GM12878 (cell line): ENCODE measurements at regions not wholly inside any gene's neighbourhood (a gene's known extent, or its start where the extent isn't known, plus 50 kb on each side); places are given as distances from the start of the nearest gene placed in this dataset.
"Not testable (repeated sequence)": the region's sequence is repeated elsewhere in the genome, so short reads cannot be mapped to it uniquely, and the experiment has no call there.

ENCODE experiments used
- ATAC-seq: fragments of 200-7000 bp; cut with Tn5 transposase; 3 replicates; pipeline ENCODE4 v1.9.1; 2020; ENCODE audit warnings: mild to moderate bottlenecking, moderate library complexity
- BruUV-seq: library from RNA; stranded (reverse); fragments of 400-500 nt; replicated peaks from 2 replicates; lab custom pipeline; 2021; lab: Mats Ljungman, UMichigan
- CTCF ChIA-PET: fragments of 300-600 bp; sonication (Branson Sonifier 250); formaldehyde crosslinking; extraction: SDS; loops from one replicate; lab custom pipeline; 2021; ENCODE audit warnings: inconsistent platforms; lab: Yijun Ruan, JAX
- POLR2A ChIA-PET: fragments of 350-600 bp; formaldehyde crosslinking; extraction: SDS; loops from one replicate; lab custom pipeline; 2021; ENCODE audit warnings: inconsistent platforms; lab: Charles Lee
- RAD21 ChIA-PET: fragments of 300-600 bp; sonication (Branson Sonifier 250); formaldehyde crosslinking; loops from one replicate; lab custom pipeline; 2023; ENCODE audit warnings: antibody characterized with exemption; ENCODE audit not compliant: unreplicated experiment; lab: Charles Lee
- SMC1A ChIA-PET: fragments of 300-600 bp; sonication (Branson Sonifier 250); formaldehyde crosslinking; loops from one replicate; lab custom pipeline; 2023; ENCODE audit not compliant: unreplicated experiment, uncharacterized antibody; lab: Charles Lee
- DNase-seq: peaks from one replicate; pipeline ENCODE4 v3.0.0-alpha.2; 2011; ENCODE audit warnings: low read depth, low spot score
- FAIRE-seq: peaks from 3 replicates; lab custom pipeline; 2011; peaks lifted over from hg19 to GRCh38; lab: Jason Lieb, UNC
- H2AFZ ChIP-seq: 2 replicates; pipeline ENCODE4 v1.6.0; 2011; ENCODE audit warnings: low read depth, low read length, control low read depth; ENCODE audit not compliant: control insufficient read depth
- H3K27ac ChIP-seq: 2 replicates; pipeline ENCODE4 v1.5.1; 2011; ENCODE audit warnings: control low read depth; ENCODE audit not compliant: control insufficient read depth, insufficient read depth
- H3K27me3 ChIP-seq, 2 experiments: replicated peaks in 1 of 2; 2 replicates each; pipeline versions ENCODE4 v1.6.0 to v1.6.1; 2011; ENCODE audit warnings: low read length in 1 of 2; ENCODE audit not compliant: control insufficient read depth in 2 of 2, insufficient read depth in 2 of 2
- H3K36me3 ChIP-seq, 2 experiments: 2 replicates each; pipeline ENCODE4 v1.5.1; 2011; ENCODE audit warnings: low read length in 1 of 2; ENCODE audit not compliant: control insufficient read depth in 2 of 2, insufficient read depth in 2 of 2
- H3K4me1 ChIP-seq: 2 replicates; pipeline ENCODE4 v1.6.1; 2011; ENCODE audit warnings: mild to moderate bottlenecking, low read length, moderate library complexity, mixed read lengths; ENCODE audit not compliant: control insufficient read depth, insufficient read depth
- H3K4me2 ChIP-seq: 2 replicates; pipeline ENCODE4 v1.6.0; 2011; ENCODE audit warnings: control low read depth; ENCODE audit not compliant: control insufficient read depth, insufficient read depth
- H3K4me3 ChIP-seq: fragments of 200-600 bp; sonication (generic); 2 replicates; pipeline ENCODE4 v1.5.1; 2016
- H3K79me2 ChIP-seq: 2 replicates; pipeline ENCODE4 v1.6.0; 2011; ENCODE audit warnings: low read length; ENCODE audit not compliant: control insufficient read depth, insufficient read depth
- H3K9ac ChIP-seq: 2 replicates; pipeline ENCODE4 v1.8.0; 2011; ENCODE audit warnings: low read length, control low read depth, mixed read lengths; ENCODE audit not compliant: control insufficient read depth, insufficient read depth
- H3K9me3 ChIP-seq: replicated peaks from 3 replicates; pipeline ENCODE4 v1.5.1; 2011; ENCODE audit warnings: mild to moderate bottlenecking, low read length; ENCODE audit not compliant: control insufficient read depth, insufficient read depth
- H4K20me1 ChIP-seq: 2 replicates; pipeline ENCODE4 v1.6.0; 2011; ENCODE audit not compliant: control insufficient read depth, insufficient read depth
- BACH1 ChIP-seq: fragments of 450-650 bp; IDR thresholded peaks from 2 replicates; pipeline ENCODE4 v1.6.1; 2017; ENCODE audit warnings: mild to moderate bottlenecking, borderline replicate concordance
- KLF5 ChIP-seq: fragments of 450-650 bp; IDR thresholded peaks from 2 replicates; pipeline ENCODE4 v1.6.1; 2014; ENCODE audit warnings: mild to moderate bottlenecking; ENCODE audit not compliant: partially characterized antibody
- RUNX3 ChIP-seq: IDR thresholded peaks from 2 replicates; pipeline ENCODE4 v1.6.1; 2012; ENCODE audit warnings: low read length, inconsistent platforms
- SUZ12 ChIP-seq: fragments of 200-600 bp; sonication (generic); IDR thresholded peaks from one replicate; pipeline ENCODE4 v1.6.1; 2018; ENCODE audit warnings: antibody characterized with exemption, mild to moderate bottlenecking; ENCODE audit not compliant: unreplicated experiment
- WGBS: methylation state at CpG from one replicate; pipeline ENCODE4 v1.1.6; 2016; ENCODE audit warnings: low lambda C conversion rate; ENCODE audit not compliant: insufficient replicate concordance, insufficient coverage; ENCODE audit errors: missing lambda C conversion rate; 5-methylcytosine and 5-hydroxymethylcytosine counted together
- in situ Hi-C: fragments of 300-500 bp; cut with MboI; formaldehyde crosslinking; loops from 9 replicates; pipeline ENCODE4 v1.14.3; 2018; ENCODE audit warnings: mixed read lengths
- intact Hi-C: fragments of 100-400 bp; cut with micrococcal nuclease; formaldehyde crosslinking; loops from one replicate; pipeline ENCODE4 v1.14.2; 2022; ENCODE audit not compliant: unreplicated experiment
- TF ChIP-seq, protein P1 (sequence below): IDR thresholded peaks from 2 replicates; pipeline ENCODE4 v1.6.1; 2011; ENCODE audit warnings: borderline replicate concordance, low read depth, mild to moderate bottlenecking, moderate library complexity, low read length; ENCODE audit not compliant: insufficient read depth, poor library complexity, severe bottlenecking
- TF ChIP-seq, protein P2 (sequence below): fragments of 150-350 bp; IDR thresholded peaks from 2 replicates; pipeline ENCODE4 v1.6.1; 2016; ENCODE audit warnings: low read depth, low read length
- TF ChIP-seq, protein P3 (sequence below): IDR thresholded peaks from 2 replicates; pipeline ENCODE4 v1.6.1; 2012; ENCODE audit warnings: low read depth, low read length, improper control_type of control experiment

DNA sequence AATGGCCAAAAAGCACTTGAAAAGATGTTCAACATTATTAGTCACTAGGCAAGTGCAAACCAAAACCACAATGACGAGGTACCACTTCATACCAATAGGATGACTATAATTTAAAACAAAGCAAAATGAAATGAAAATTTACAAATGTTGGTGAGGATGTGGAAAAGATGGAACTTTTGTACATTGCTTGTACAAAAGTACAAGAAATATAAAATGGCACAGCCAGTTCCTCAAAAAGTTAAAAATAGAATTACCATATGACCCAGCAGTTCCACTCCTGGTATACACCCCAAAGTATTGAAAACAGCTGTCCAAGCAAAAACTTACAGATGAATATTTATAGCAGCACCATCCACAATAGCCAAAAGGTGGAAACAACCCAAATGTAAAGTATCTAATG lies 107.8 kb upstream of the XPO1 start (continued):
- no peak for TF ChIP-seq RUNX3

DNA sequence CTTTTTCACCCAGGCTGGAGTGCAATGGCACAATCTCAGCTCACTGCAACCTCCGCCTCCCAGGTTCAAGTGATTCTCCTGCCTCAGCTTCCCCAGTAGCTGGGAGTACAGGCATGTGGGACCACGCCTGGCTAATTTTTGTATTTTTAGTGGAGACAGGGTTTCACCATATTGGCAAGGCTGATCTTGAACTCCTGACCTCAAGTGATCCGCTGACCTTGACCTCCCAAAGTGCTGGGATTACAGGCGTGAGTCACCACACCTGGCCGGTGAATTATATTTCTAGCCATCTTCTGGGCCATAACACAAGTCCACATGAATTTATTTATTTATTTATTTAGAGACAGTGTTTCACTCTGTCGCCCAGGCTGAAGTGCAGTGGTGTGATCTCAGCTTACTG lies 105.0 kb upstream of the XPO1 start:
- H3K36me3 ChIP-seq, H4K20me1 ChIP-seq, RAD21 ChIA-PET, in situ Hi-C loops, H3K27me3 ChIP-seq, H3K4me1 ChIP-seq, H3K79me2 ChIP-seq, H3K9me3 ChIP-seq, H3K9ac ChIP-seq, H2AFZ ChIP-seq, BruUV-seq, H3K4me2 ChIP-seq, intact Hi-C loops, ATAC-seq, H3K4me3 ChIP-seq, FAIRE-seq, DNase-seq, H3K27ac ChIP-seq: not testable (repeated sequence)
- ChIA-PET CTCF (interaction anchor here (1.7 kb wide), 1 partner anchor 15 kb away, joined by 7 read pairs; no protein-coding TSS in a partner anchor), SMC1A (interaction anchor here (0.6 kb wide), 1 partner anchor 196 kb away, joined by 3 read pairs; no protein-coding TSS in a partner anchor), POLR2A (interaction anchor here (1.1 kb wide), 1 partner anchor 8 kb away, joined by 3 read pairs; no protein-coding TSS in a partner anchor)
- WGBS = 68% methylated on average over 6 of the region's 6 CpGs

DNA sequence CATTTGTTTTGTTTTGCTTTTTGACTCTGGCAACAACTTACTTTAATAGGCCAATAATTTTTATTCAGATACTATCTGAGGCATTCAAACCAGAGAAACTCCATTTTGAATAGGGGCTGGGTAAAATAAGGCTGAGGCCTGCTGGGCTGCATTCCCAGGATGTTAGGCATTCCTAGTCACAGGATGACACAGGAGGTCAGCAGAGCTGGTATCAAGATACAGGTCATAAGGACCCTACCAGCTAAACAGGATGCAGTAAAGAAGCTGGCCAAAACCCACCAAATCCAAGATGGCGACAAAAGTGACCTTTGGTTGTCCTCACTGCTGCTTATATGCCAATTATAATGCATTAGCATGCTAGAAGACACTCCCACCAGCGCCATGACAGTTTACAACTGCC lies 102.2 kb upstream of the XPO1 start:
- no peak overlapping the region for H3K9ac ChIP-seq
- H3K4me2 ChIP-seq = no peak overlapping the region
- POLR2A ChIA-PET = no interaction called here
- no TSS peak for BruUV-seq
- H4K20me1 ChIP-seq = no peaks in the 10 kb centered on the region
- H3K79me2 ChIP-seq = no peaks in the 10 kb centered on the region
- no peak overlapping the region for H3K4me3 ChIP-seq
- no peaks in the 10 kb centered on the region for H3K27me3 ChIP-seq
- in situ Hi-C loops = no loop called here
- SMC1A ChIA-PET = interaction anchor here (0.9 kb wide), 1 partner anchor 105 kb away, joined by 3 read pairs; no protein-coding TSS in a partner anchor
- ATAC-seq = no peak
- DNase-seq = no peak
- no peaks in the 10 kb centered on the region for H3K9me3 ChIP-seq
- no peaks in the 10 kb centered on the region for H3K4me1 ChIP-seq
- H3K27ac ChIP-seq = no peak overlapping the region
- CTCF ChIA-PET = no interaction called here
- peak overlapping the region; percentile 21; the same call in 1 of the 2 replicates for H2AFZ ChIP-seq
- WGBS = 71% methylated on average over 2 of the region's 2 CpGs
- H3K36me3 ChIP-seq = no peaks in the 10 kb centered on the region
- intact Hi-C loops = no loop called here
- FAIRE-seq = no peak
- RAD21 ChIA-PET = interaction anchor here (0.6 kb wide), 1 partner anchor 44 kb away, joined by 3 read pairs; no protein-coding TSS in a partner anchor
- TF ChIP-seq, protein P1, sequence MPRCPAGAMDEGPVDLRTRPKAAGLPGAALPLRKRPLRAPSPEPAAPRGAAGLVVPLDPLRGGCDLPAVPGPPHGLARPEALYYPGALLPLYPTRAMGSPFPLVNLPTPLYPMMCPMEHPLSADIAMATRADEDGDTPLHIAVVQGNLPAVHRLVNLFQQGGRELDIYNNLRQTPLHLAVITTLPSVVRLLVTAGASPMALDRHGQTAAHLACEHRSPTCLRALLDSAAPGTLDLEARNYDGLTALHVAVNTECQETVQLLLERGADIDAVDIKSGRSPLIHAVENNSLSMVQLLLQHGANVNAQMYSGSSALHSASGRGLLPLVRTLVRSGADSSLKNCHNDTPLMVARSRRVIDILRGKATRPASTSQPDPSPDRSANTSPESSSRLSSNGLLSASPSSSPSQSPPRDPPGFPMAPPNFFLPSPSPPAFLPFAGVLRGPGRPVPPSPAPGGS = no peak
- TF ChIP-seq, protein P2, sequence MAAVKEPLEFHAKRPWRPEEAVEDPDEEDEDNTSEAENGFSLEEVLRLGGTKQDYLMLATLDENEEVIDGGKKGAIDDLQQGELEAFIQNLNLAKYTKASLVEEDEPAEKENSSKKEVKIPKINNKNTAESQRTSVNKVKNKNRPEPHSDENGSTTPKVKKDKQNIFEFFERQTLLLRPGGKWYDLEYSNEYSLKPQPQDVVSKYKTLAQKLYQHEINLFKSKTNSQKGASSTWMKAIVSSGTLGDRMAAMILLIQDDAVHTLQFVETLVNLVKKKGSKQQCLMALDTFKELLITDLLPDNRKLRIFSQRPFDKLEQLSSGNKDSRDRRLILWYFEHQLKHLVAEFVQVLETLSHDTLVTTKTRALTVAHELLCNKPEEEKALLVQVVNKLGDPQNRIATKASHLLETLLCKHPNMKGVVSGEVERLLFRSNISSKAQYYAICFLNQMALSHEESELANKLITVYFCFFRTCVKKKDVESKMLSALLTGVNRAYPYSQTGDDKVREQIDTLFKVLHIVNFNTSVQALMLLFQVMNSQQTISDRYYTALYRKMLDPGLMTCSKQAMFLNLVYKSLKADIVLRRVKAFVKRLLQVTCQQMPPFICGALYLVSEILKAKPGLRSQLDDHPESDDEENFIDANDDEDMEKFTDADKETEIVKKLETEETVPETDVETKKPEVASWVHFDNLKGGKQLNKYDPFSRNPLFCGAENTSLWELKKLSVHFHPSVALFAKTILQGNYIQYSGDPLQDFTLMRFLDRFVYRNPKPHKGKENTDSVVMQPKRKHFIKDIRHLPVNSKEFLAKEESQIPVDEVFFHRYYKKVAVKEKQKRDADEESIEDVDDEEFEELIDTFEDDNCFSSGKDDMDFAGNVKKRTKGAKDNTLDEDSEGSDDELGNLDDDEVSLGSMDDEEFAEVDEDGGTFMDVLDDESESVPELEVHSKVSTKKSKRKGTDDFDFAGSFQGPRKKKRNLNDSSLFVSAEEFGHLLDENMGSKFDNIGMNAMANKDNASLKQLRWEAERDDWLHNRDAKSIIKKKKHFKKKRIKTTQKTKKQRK = no peak
- TF ChIP-seq KLF5 (no peak), BACH1 (no peak), SUZ12 (no peak)
- TF ChIP-seq, protein P3, sequence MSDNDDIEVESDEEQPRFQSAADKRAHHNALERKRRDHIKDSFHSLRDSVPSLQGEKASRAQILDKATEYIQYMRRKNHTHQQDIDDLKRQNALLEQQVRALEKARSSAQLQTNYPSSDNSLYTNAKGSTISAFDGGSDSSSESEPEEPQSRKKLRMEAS = no peak
